PC-3 (cell line): ENCODE measurements at regions not wholly inside any gene's neighbourhood (a gene's known extent, or its start where the extent isn't known, plus 50 kb on each side); places are given as distances from the start of the nearest gene placed in this dataset.

ENCODE experiments used
- ATAC-seq: fragments of 200-7000 bp; cut with Tn5 transposase; 2 replicates; pipeline ENCODE4 v1.9.1; 2020; ENCODE audit warnings: mild to moderate bottlenecking, moderate library complexity
- BruUV-seq: library from RNA; stranded (reverse); fragments of 400-500 nt; replicated peaks from 2 replicates; lab custom pipeline; 2021; lab: Mats Ljungman, UMichigan
- CTCF ChIA-PET: fragments of 300-600 bp; sonication (Branson Sonifier 250); formaldehyde crosslinking; loops from one replicate; lab custom pipeline; 2022; ENCODE audit warnings: antibody characterized with exemption; lab: Charles Lee
- POLR2A ChIA-PET: fragments of 300-600 bp; sonication (Branson Sonifier 250); formaldehyde crosslinking; loops from one replicate; lab custom pipeline; 2022; ENCODE audit warnings: antibody characterized with exemption; ENCODE audit not compliant: unreplicated experiment; lab: Charles Lee
- DNase-seq: peaks from one replicate; pipeline ENCODE4 v3.0.0-alpha.2; 2015
- H2AFZ ChIP-seq: fragments of 300-600 bp; sonication (generic); 2 replicates; pipeline ENCODE4 v1.6.0; 2016; ENCODE audit warnings: antibody characterized with exemption, low read length
- H3F3A ChIP-seq: fragments of 300-600 bp; sonication (generic); one replicate; pipeline ENCODE4 v1.6.0; 2017; ENCODE audit warnings: antibody characterized with exemption, low read length, control low read depth, mild to moderate bottlenecking; ENCODE audit not compliant: unreplicated experiment
- H3K27ac ChIP-seq: fragments of 300-600 bp; sonication (generic); 2 replicates; pipeline ENCODE4 v1.5.1; 2016; ENCODE audit warnings: mild to moderate bottlenecking, low read length
- H3K27me3 ChIP-seq: fragments of 300-600 bp; sonication (generic); 2 replicates; pipeline ENCODE4 v1.6.1; 2016; ENCODE audit warnings: low read length, mixed read lengths
- H3K36me3 ChIP-seq: fragments of 300-600 bp; sonication (generic); 2 replicates; pipeline ENCODE4 v1.6.1; 2016; ENCODE audit warnings: low read depth, mixed run types, low read length, mixed read lengths
- H3K4me1 ChIP-seq: fragments of 300-600 bp; sonication (generic); 2 replicates; pipeline ENCODE4 v1.5.1; 2016; ENCODE audit warnings: low read length; ENCODE audit not compliant: insufficient read depth
- H3K4me2 ChIP-seq: fragments of 300-600 bp; sonication (generic); 2 replicates; pipeline ENCODE4 v1.6.0; 2016; ENCODE audit warnings: low read length
- H3K4me3 ChIP-seq: fragments of 300-600 bp; sonication (generic); 2 replicates; pipeline ENCODE4 v1.5.1; 2016; ENCODE audit warnings: mild to moderate bottlenecking, low read length, mixed read lengths
- H3K79me2 ChIP-seq: fragments of 300-600 bp; sonication (generic); 2 replicates; pipeline ENCODE4 v1.6.1; 2017; ENCODE audit warnings: low read length, mixed read lengths
- H3K9ac ChIP-seq: fragments of 300-600 bp; sonication (generic); 2 replicates; pipeline ENCODE4 v1.6.0; 2016; ENCODE audit warnings: mild to moderate bottlenecking, low read length
- H3K9me2 ChIP-seq: fragments of 300-600 bp; sonication (generic); replicated peaks from 2 replicates; pipeline ENCODE4 v1.6.1; 2016; ENCODE audit warnings: mixed run types, low read length, mixed read lengths
- H3K9me3 ChIP-seq: fragments of 300-600 bp; sonication (generic); 2 replicates; pipeline ENCODE4 v1.6.1; 2016; ENCODE audit warnings: low read length, mixed read lengths
- H4K20me1 ChIP-seq: fragments of 300-600 bp; sonication (generic); 2 replicates; pipeline ENCODE4 v1.6.1; 2016; ENCODE audit warnings: low read length, mixed read lengths
- EZH2 ChIP-seq: fragments of 300-600 bp; sonication (generic); IDR thresholded peaks from one replicate; pipeline ENCODE4 v1.6.1; 2017; ENCODE audit warnings: antibody characterized with exemption, mild to moderate bottlenecking, low read length; ENCODE audit not compliant: unreplicated experiment
- EZH2phosphoT487 ChIP-seq: fragments of 300-600 bp; sonication (generic); IDR thresholded peaks from 2 replicates; pipeline ENCODE4 v1.6.1; 2018; ENCODE audit warnings: mild to moderate bottlenecking, antibody characterized with exemption, low read length, borderline replicate concordance
- intact Hi-C: fragments of 100-400 bp; cut with micrococcal nuclease; formaldehyde crosslinking; loops from 2 replicates; pipeline ENCODE4 v1.9.0; 2023
- TF ChIP-seq, protein P1 (sequence below): fragments of 300-600 bp; sonication (generic); conservative IDR thresholded peaks from 2 replicates; pipeline ENCODE4 v1.5.1; 2017; ENCODE audit warnings: antibody characterized with exemption, low read depth, mild to moderate bottlenecking, low read length

DNA sequence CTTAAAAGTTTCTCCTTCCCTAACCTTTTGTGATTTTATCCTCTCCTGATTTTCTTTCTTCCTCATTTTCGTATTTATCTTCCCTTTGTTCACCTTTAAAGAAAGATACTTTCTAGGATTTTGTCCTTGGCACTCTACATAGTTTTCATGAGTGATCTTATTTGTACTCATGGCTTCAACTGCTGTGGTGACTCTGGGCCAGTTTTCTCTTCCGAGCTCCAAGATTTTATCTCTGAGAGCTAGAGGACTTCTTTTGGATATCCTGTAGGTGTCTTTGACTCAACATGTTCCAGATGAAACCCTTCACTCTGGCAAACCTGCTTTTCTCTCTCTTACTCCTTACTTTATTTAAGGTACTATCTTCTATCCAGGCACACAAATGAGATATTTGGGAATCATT is 53.7 kb upstream of the MACF1 start:
- Histone ChIP-seq H3K36me3 (no peaks in the 10 kb centered on the region), H2AFZ (no peak overlapping the region), H3F3A (no peaks in the 10 kb centered on the region), H3K27ac (no peak overlapping the region), H3K27me3 (no peaks in the 10 kb centered on the region), H3K4me1 (peaks cover 30% of the 10 kb centered on the region), H3K79me2 (peaks cover 67% of the 10 kb centered on the region), H3K9me2 (no peaks in the 10 kb centered on the region), H4K20me1 (0 out of 2 replicates have a peak, but pooled peaks cover 8% of the 10 kb centered on the region), H3K9me3 (no peaks in the 10 kb centered on the region), H3K4me3 (no peak overlapping the region), H3K4me2 (no peak overlapping the region), H3K9ac (no peak overlapping the region)
- DNase-seq (no peak), ATAC-seq (no peak)
- TF ChIP-seq EZH2phosphoT487, result no peak
- no peak for TF ChIP-seq EZH2
- TF ChIP-seq, protein P1, sequence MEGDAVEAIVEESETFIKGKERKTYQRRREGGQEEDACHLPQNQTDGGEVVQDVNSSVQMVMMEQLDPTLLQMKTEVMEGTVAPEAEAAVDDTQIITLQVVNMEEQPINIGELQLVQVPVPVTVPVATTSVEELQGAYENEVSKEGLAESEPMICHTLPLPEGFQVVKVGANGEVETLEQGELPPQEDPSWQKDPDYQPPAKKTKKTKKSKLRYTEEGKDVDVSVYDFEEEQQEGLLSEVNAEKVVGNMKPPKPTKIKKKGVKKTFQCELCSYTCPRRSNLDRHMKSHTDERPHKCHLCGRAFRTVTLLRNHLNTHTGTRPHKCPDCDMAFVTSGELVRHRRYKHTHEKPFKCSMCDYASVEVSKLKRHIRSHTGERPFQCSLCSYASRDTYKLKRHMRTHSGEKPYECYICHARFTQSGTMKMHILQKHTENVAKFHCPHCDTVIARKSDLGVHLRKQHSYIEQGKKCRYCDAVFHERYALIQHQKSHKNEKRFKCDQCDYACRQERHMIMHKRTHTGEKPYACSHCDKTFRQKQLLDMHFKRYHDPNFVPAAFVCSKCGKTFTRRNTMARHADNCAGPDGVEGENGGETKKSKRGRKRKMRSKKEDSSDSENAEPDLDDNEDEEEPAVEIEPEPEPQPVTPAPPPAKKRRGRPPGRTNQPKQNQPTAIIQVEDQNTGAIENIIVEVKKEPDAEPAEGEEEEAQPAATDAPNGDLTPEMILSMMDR, result no peak
- intact Hi-C loops, result no loop called here
- BruUV-seq, result no TSS peak
- POLR2A ChIA-PET, result no interaction called here
- CTCF ChIA-PET, result no interaction called here

DNA sequence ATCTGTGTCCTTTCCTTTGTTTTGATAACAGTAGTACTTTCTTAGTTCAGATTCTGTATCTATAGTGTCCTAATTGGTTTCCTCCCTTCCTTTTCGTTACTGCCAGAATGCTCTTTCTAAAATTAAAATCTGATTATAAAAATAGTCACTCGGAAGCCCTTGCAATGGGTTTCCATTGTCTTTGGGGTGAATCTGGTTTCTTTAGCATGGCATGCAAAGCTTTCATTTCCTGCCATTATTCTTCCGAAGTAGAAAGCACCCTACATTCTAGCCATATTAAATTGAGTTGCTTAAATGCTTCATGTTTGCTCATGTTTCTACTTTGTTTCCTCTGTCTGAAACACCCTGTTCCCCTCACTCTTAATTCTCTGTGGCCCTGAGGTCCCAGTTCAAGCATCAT is 53.2 kb upstream of the MACF1 start:
- peaks cover 69% of the 10 kb centered on the region for H3K79me2 ChIP-seq
- no TSS peak for BruUV-seq
- CTCF ChIA-PET, result no interaction called here

DNA sequence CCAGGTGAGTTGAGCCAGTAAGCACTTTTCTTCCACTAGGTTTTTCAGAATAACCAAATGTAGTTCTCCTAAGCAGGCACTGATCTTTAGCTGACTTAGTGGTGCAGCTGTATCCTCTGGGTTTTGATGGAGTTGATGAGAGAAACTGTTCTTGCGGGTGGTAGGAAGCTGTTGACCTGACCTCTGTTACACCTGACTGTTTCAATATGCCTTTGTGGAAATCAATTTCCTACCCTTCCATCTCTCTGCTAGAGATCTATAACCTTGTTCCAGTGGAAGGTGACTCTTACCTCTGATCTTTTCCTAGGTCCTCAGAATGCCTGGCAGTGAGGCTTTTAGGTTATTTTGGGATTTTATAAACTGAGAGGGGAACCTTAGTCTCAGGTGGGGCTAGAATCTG is 51.6 kb upstream of the MACF1 start:
- Histone ChIP-seq H3K79me2 (peaks cover 74% of the 10 kb centered on the region), H3K4me3 (no peak overlapping the region), H2AFZ (no peak overlapping the region), H3K36me3 (no peaks in the 10 kb centered on the region), H3K9me2 (no peaks in the 10 kb centered on the region), H3K27me3 (no peaks in the 10 kb centered on the region), H3K4me2 (no peak overlapping the region), H3K4me1 (peaks cover 41% of the 10 kb centered on the region), H3K9ac (no peak overlapping the region), H3K9me3 (no peaks in the 10 kb centered on the region), H3K27ac (no peak overlapping the region), H3F3A (no peaks in the 10 kb centered on the region), H4K20me1 (peaks cover 12% of the 10 kb centered on the region; the same call in 1 of the 2 replicates)
- TF ChIP-seq, protein P1, result no peak
- intact Hi-C loops, result no loop called here
- DNase-seq, result no peak
- CTCF ChIA-PET, result no interaction called here
- no peak for ATAC-seq
- no TSS peak for BruUV-seq
- POLR2A ChIA-PET, result no interaction called here

More for the DNA sequence above, 53.2 kb upstream of the MACF1 start:
- peaks cover 30% of the 10 kb centered on the region for H3K4me1 ChIP-seq
- H3K27ac ChIP-seq, result no peak overlapping the region
- H4K20me1 ChIP-seq, result 0 out of 2 replicates have a peak, but pooled peaks cover 8% of the 10 kb centered on the region
- H2AFZ ChIP-seq, result no peak overlapping the region
- no peaks in the 10 kb centered on the region for H3K9me3 ChIP-seq
- TF ChIP-seq EZH2 (no peak), EZH2phosphoT487 (no peak)
- TF ChIP-seq, protein P1, result no peak
- no peak overlapping the region for H3K4me2 ChIP-seq
- DNase-seq, result no peak
- no peaks in the 10 kb centered on the region for H3K9me2 ChIP-seq
- H3K4me3 ChIP-seq, result no peak overlapping the region
- no peaks in the 10 kb centered on the region for H3K36me3 ChIP-seq
- POLR2A ChIA-PET, result no interaction called here
- no peak overlapping the region for H3K9ac ChIP-seq
- intact Hi-C loops, result no loop called here
- no peaks in the 10 kb centered on the region for H3F3A ChIP-seq
- no peaks in the 10 kb centered on the region for H3K27me3 ChIP-seq
- no peak for ATAC-seq
